ENCODE measurements at regions not wholly inside any gene's neighbourhood (a gene's known extent, or its start where the extent isn't known, plus 50 kb on each side); places are given as distances from the start of the nearest gene placed in this dataset.

DNA sequence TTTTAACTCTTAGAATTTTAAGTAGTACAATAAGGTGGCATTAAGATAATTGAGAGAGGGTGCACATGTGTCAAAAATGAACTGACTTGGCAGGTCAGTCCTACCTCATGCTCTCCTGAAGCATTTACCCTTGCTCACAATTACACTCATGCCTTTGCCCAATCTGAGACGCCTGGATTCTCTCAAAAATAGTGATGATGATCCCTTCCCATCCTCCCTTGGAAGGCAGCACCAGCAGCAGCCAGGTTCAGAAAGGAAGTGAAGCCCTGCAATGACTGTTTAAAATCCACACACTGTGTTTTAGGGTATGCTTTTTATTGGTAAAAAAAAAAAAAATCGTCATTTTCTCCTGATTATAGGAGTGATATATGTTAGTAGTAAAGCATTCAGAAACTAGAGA, 246.6 kb downstream of the PRELID2 start:
- TF ChIP-seq, protein P1, sequence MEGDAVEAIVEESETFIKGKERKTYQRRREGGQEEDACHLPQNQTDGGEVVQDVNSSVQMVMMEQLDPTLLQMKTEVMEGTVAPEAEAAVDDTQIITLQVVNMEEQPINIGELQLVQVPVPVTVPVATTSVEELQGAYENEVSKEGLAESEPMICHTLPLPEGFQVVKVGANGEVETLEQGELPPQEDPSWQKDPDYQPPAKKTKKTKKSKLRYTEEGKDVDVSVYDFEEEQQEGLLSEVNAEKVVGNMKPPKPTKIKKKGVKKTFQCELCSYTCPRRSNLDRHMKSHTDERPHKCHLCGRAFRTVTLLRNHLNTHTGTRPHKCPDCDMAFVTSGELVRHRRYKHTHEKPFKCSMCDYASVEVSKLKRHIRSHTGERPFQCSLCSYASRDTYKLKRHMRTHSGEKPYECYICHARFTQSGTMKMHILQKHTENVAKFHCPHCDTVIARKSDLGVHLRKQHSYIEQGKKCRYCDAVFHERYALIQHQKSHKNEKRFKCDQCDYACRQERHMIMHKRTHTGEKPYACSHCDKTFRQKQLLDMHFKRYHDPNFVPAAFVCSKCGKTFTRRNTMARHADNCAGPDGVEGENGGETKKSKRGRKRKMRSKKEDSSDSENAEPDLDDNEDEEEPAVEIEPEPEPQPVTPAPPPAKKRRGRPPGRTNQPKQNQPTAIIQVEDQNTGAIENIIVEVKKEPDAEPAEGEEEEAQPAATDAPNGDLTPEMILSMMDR (IDR thresholded peaks at IDR 0.05; ENCODE audit: low read depth, low read length) = no peak
- no peak for DNase-seq (ENCODE audit: extremely low read depth, low read depth)

DNA sequence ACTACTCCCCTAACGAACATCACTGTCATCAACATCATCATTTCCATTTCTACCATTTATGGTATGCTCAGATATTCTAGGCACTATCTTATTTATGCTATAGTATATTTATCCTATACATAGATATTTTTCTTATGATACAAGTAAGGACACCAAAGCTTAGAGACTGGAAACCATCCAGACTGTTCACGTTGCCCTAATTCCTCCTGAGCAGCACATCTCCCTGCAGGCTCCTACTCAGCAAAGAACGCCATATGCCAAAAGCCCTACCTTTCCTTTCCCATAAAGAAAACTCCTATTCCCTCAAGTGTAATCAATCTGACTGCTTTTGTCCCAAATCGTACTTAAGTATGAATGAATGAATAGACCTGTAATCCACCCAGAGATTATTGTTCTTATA, 247.0 kb downstream of the PRELID2 start:
- TF ChIP-seq, protein P1 (IDR thresholded peaks at IDR 0.05; ENCODE audit: low read depth, low read length) = no peak
- DNase-seq (ENCODE audit: extremely low read depth, low read depth) = no peak

DNA sequence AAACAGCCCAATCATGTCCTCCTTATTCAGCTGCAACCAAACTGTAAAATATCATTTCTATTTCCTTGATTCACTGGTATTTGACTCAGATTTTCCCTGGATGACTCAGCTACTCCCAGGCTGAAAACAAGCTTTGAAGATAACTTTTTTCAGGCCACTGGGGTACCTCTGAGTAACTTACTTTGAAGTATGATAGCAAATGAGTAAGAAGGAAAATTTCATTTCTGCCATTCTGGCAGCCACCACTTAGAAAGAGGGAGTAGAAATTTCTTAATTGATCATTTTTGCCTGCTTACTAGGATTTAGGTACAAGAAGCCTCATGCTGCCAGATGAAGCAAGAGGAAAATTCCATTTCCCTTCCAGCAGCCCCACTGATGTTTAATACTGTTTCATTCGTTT, 247.4 kb downstream of the PRELID2 start:
- TF ChIP-seq, protein P1 (IDR thresholded peaks at IDR 0.05; ENCODE audit: low read depth, low read length) = no peak
- DNase-seq (ENCODE audit: extremely low read depth, low read depth) = peak; percentile 32

DNA sequence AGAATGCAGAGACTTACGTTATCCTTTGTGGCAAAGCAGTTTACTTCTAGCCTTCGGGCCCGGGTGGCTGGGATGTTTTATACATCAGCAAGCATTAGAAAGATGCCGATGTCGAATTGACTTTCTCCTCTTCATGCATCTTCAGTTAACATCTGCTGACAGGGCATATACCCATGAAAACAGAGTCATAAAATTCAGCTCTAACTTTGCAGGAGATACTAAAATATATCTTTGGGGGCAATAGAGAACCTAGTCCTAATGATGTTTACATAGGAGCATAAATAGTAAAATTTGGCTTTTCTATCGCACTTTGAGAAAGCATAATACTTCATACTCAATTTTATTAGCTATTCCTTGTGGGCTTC, 247.9 kb downstream of the PRELID2 start:
- DNase-seq (ENCODE audit: extremely low read depth, low read depth) = no peak
- TF ChIP-seq, protein P1 (IDR thresholded peaks at IDR 0.05; ENCODE audit: low read depth, low read length) = no peak

DNA sequence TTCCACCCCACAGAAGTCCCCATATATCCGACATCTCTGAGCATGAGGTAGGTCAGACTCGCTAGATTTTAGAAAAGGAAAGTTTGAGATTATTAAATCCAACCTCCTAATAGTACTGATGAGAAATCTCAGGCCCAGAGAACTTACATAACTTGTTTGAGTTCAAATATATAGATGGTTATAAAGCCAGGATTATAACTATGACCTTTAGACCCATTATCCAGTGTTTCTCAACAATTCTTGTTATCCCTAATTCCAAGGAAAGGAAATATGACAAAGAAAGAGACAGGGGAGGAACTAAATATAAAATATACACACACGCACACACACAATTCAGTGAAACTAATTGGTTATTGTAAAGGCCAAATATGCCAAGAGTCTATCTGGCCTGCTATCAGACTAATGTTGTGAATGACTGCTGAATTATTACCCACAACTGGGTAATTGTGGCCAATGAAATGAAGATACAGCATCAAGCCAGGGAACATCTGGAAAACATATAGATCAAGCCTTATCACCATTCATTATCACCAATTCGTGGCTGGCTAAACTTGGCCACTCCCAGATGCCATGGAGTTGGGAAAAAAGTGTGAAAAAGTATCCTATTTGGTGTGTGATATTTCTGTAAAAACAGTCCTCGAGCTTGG, 248.4 kb downstream of the PRELID2 start:
- TF ChIP-seq, protein P1 (IDR thresholded peaks at IDR 0.05; ENCODE audit: low read depth, low read length) = no peak
- no peak for DNase-seq (ENCODE audit: extremely low read depth, low read depth)

DNA sequence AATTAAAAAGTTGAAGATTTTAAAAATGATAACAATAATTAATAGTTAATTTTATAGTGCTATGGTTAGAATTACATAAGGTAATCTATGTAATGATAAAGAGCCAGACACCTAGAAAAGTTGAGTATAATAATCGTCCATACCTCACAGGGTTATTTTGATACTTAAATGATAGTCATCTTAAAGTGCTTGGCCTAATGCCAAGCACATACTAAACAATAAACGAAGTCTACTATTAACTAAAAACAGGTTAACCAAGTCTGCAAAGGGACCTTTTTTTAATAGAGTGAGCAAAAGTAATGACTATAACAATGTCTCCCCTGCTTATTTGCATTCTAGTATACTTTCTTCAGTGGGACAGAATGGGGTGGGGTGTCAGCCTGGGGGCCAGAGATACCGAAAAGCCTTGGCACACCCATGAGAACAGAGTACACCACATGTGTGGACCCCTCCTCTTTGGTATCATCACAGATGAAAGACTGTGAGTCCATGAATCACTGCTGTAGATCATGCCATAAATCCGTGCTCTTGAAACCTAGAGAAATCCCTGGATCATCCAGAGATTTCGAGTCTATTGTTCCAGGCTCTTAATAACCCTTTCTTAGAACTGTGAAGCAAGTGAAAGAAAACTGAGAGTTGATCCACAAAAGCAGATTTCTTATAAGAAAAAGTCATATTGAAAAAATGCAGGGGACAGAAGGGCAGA, 249.5 kb downstream of the PRELID2 start:
- no peak for DNase-seq (ENCODE audit: extremely low read depth, low read depth)

DNA sequence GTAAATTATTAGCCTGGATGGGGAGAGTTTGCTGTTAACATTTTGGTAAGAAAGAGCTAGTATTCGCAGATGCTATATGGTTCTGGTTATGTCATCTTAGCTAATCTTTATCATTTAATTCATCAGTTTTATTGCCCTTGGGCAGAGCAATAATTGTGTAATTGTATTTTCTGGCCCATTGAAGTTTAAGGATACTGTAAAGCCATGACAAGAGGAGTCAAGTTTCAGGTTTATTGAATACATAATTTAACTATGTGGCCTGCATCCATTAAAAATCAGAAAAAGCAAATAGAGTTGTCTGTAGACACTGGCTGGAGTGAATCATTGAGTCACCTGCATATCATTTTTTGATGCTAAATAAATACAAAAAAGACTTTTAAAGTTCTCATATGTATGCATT, 255.8 kb downstream of the PRELID2 start:
- TF ChIP-seq, protein P1 (IDR thresholded peaks at IDR 0.05; ENCODE audit: low read depth, low read length) = no peak
- DNase-seq (ENCODE audit: extremely low read depth, low read depth) = no peak

More for the DNA sequence above, 249.5 kb downstream of the PRELID2 start:
- TF ChIP-seq, protein P1 (IDR thresholded peaks at IDR 0.05; ENCODE audit: low read depth, low read length) = no peak

All from AG09319 (cell line).